GM12878 (cell line): ENCODE measurements at regions not wholly inside any gene's neighbourhood (a gene's known extent, or its start where the extent isn't known, plus 50 kb on each side); places are given as distances from the start of the nearest gene placed in this dataset.

Experiments used
- ATAC-seq: fragments of 200-7000 bp; cut with Tn5 transposase; 3 replicates; pipeline ENCODE4 v1.9.1; 2020; ENCODE audit warnings: mild to moderate bottlenecking, moderate library complexity
- BruUV-seq: library from RNA; stranded (reverse); fragments of 400-500 nt; replicated peaks from 2 replicates; lab custom pipeline; 2021; lab: Mats Ljungman, UMichigan
- CTCF ChIA-PET: fragments of 300-600 bp; sonication (Branson Sonifier 250); formaldehyde crosslinking; extraction: SDS; loops from one replicate; lab custom pipeline; 2021; ENCODE audit warnings: inconsistent platforms; lab: Yijun Ruan, JAX
- POLR2A ChIA-PET: fragments of 350-600 bp; formaldehyde crosslinking; extraction: SDS; loops from one replicate; lab custom pipeline; 2021; ENCODE audit warnings: inconsistent platforms; lab: Charles Lee
- RAD21 ChIA-PET: fragments of 300-600 bp; sonication (Branson Sonifier 250); formaldehyde crosslinking; loops from one replicate; lab custom pipeline; 2023; ENCODE audit warnings: antibody characterized with exemption; ENCODE audit not compliant: unreplicated experiment; lab: Charles Lee
- SMC1A ChIA-PET: fragments of 300-600 bp; sonication (Branson Sonifier 250); formaldehyde crosslinking; loops from one replicate; lab custom pipeline; 2023; ENCODE audit not compliant: unreplicated experiment, uncharacterized antibody; lab: Charles Lee
- DNase-seq: peaks from one replicate; pipeline ENCODE4 v3.0.0-alpha.2; 2011; ENCODE audit warnings: low read depth, low spot score
- FAIRE-seq: peaks from 3 replicates; lab custom pipeline; 2011; peaks lifted over from hg19 to GRCh38; lab: Jason Lieb, UNC
- H2AFZ ChIP-seq: 2 replicates; pipeline ENCODE4 v1.6.0; 2011; ENCODE audit warnings: low read depth, low read length, control low read depth; ENCODE audit not compliant: control insufficient read depth
- H3K27ac ChIP-seq: 2 replicates; pipeline ENCODE4 v1.5.1; 2011; ENCODE audit warnings: control low read depth; ENCODE audit not compliant: control insufficient read depth, insufficient read depth
- H3K27me3 ChIP-seq, 2 experiments: replicated peaks in 1 of 2; 2 replicates each; pipeline versions ENCODE4 v1.6.0 to v1.6.1; 2011; ENCODE audit warnings: low read length in 1 of 2; ENCODE audit not compliant: control insufficient read depth in 2 of 2, insufficient read depth in 2 of 2
- H3K36me3 ChIP-seq, 2 experiments: 2 replicates each; pipeline ENCODE4 v1.5.1; 2011; ENCODE audit warnings: low read length in 1 of 2; ENCODE audit not compliant: control insufficient read depth in 2 of 2, insufficient read depth in 2 of 2
- H3K4me1 ChIP-seq: 2 replicates; pipeline ENCODE4 v1.6.1; 2011; ENCODE audit warnings: mild to moderate bottlenecking, low read length, moderate library complexity, mixed read lengths; ENCODE audit not compliant: control insufficient read depth, insufficient read depth
- H3K4me2 ChIP-seq: 2 replicates; pipeline ENCODE4 v1.6.0; 2011; ENCODE audit warnings: control low read depth; ENCODE audit not compliant: control insufficient read depth, insufficient read depth
- H3K4me3 ChIP-seq: fragments of 200-600 bp; sonication (generic); 2 replicates; pipeline ENCODE4 v1.5.1; 2016
- H3K79me2 ChIP-seq: 2 replicates; pipeline ENCODE4 v1.6.0; 2011; ENCODE audit warnings: low read length; ENCODE audit not compliant: control insufficient read depth, insufficient read depth
- H3K9ac ChIP-seq: 2 replicates; pipeline ENCODE4 v1.8.0; 2011; ENCODE audit warnings: low read length, control low read depth, mixed read lengths; ENCODE audit not compliant: control insufficient read depth, insufficient read depth
- H3K9me3 ChIP-seq: replicated peaks from 3 replicates; pipeline ENCODE4 v1.5.1; 2011; ENCODE audit warnings: mild to moderate bottlenecking, low read length; ENCODE audit not compliant: control insufficient read depth, insufficient read depth
- H4K20me1 ChIP-seq: 2 replicates; pipeline ENCODE4 v1.6.0; 2011; ENCODE audit not compliant: control insufficient read depth, insufficient read depth
- CREB1 ChIP-seq: IDR thresholded peaks from 2 replicates; pipeline ENCODE4 v1.6.1; 2012; ENCODE audit warnings: low read depth, mild to moderate bottlenecking, inconsistent platforms
- IKZF2 ChIP-seq, 2 experiments: fragments of 450-650 bp; IDR thresholded peaks; 2 replicates each; pipeline ENCODE4 v1.6.1; 2017; ENCODE audit warnings: mild to moderate bottlenecking in 2 of 2, moderate library complexity in 2 of 2
- KAT2A ChIP-seq: conservative IDR thresholded peaks from 2 replicates; pipeline ENCODE4 v1.6.1; 2011; ENCODE audit warnings: low read depth, low read length; ENCODE audit not compliant: control insufficient read depth
- MEF2A ChIP-seq: IDR thresholded peaks from 2 replicates; pipeline ENCODE4 v1.6.1; 2011; ENCODE audit warnings: low read depth, mild to moderate bottlenecking, low read length, moderate library complexity; ENCODE audit not compliant: insufficient read depth
- MXI1 ChIP-seq: fragments of 150-350 bp; IDR thresholded peaks from 2 replicates; pipeline ENCODE4 v1.6.1; 2011; ENCODE audit warnings: low read depth, mild to moderate bottlenecking, inconsistent platforms, low read length, improper control_type of control experiment
- NFYA ChIP-seq: IDR thresholded peaks from 2 replicates; pipeline ENCODE4 v1.6.1; 2011; ENCODE audit warnings: low read depth, mild to moderate bottlenecking, low read length, improper control_type of control experiment, borderline replicate concordance
- YBX1 ChIP-seq: fragments of 450-650 bp; IDR thresholded peaks from 2 replicates; pipeline ENCODE4 v1.6.1; 2016; ENCODE audit warnings: antibody characterized with exemption
- WGBS: methylation state at CpG from one replicate; pipeline ENCODE4 v1.1.6; 2016; ENCODE audit warnings: low lambda C conversion rate; ENCODE audit not compliant: insufficient replicate concordance, insufficient coverage; ENCODE audit errors: missing lambda C conversion rate; 5-methylcytosine and 5-hydroxymethylcytosine counted together
- in situ Hi-C: fragments of 300-500 bp; cut with MboI; formaldehyde crosslinking; loops from 9 replicates; pipeline ENCODE4 v1.14.3; 2018; ENCODE audit warnings: mixed read lengths
- intact Hi-C: fragments of 100-400 bp; cut with micrococcal nuclease; formaldehyde crosslinking; loops from one replicate; pipeline ENCODE4 v1.14.2; 2022; ENCODE audit not compliant: unreplicated experiment
- TF ChIP-seq, protein P1 (sequence below): fragments of 450-650 bp; IDR thresholded peaks from 2 replicates; pipeline ENCODE4 v1.6.1; 2018; ENCODE audit warnings: borderline replicate concordance, mild to moderate bottlenecking; ENCODE audit not compliant: partially characterized antibody

DNA sequence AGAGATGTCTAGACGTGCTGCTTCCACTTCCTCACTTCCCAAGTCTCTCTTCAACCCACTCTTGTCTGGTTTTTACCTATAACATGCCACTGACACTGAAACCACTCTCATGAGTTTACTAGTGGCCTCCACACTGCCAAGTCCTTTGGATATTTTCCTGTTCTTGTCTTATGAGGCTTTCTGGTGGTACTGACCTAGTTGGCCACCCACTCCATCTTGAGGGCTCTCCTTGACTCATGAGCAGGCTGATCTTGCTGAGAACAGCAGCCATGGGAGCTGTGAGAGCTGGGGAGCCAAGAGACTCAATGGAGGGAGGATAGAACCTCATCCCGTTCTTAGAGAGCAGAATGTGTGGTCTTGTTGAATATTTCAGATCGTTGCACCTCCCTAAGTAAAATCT lies 283.4 kb upstream of the PRDM1 start:
- Histone ChIP-seq H3K9me3 (no peaks in the 10 kb centered on the region; the same call in 1 of the 3 replicates), H3K4me3 (no peak overlapping the region), H3K27me3 (peaks cover 0 to 1% of the 10 kb centered on the region in 2 experiments; a peak in 1 of 4 replicates), H2AFZ (no peak overlapping the region), H4K20me1 (no peaks in the 10 kb centered on the region), H3K4me2 (no peak overlapping the region), H3K9ac (no peak overlapping the region), H3K79me2 (no peaks in the 10 kb centered on the region), H3K4me1 (no peaks in the 10 kb centered on the region), H3K36me3 (no peaks in the 10 kb centered on the region), H3K27ac (no peak overlapping the region)
- no peak for ATAC-seq
- no peak for FAIRE-seq
- WGBS = 28% methylated on average over 3 of the region's 3 CpGs
- intact Hi-C loops = no loop called here
- TF ChIP-seq MXI1 = no peak
- no peak for TF ChIP-seq MEF2A
- no peak for TF ChIP-seq KAT2A
- no peak for TF ChIP-seq CREB1
- no peak for TF ChIP-seq NFYA
- TF ChIP-seq YBX1 = no peak
- no TSS peak for BruUV-seq
- CTCF ChIA-PET = no interaction called here
- POLR2A ChIA-PET = no interaction called here
- no peak for DNase-seq
- in situ Hi-C loops = no loop called here
- SMC1A ChIA-PET = interaction anchor here (1.0 kb wide), 2 partner anchors 9 to 13 kb away, joined by 3 read pairs; no protein-coding TSS in a partner anchor
- RAD21 ChIA-PET = no interaction called here

DNA sequence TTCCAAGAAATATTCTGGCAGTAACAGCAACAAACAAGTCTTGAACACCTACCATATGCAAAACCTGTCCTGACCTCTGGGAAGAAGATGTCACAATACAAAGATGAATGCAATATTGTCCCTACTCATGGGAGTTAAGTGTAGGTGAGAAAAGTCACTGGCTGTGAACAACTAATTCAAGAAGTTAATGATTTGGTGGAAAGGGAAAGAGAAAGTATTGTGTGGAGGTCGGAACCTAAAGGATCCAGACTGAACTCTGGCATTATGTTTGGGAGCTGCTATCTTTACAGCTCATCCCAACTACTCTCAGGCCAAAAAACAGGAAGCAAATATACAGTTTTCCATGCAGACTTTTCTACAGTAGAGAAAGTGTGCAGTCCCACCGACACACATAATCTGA lies 285.3 kb upstream of the PRDM1 start:
- DNase-seq (no peak), FAIRE-seq (no peak), ATAC-seq (no peak)
- RAD21 ChIA-PET = interaction anchor here (1.3 kb wide), 1 partner anchor 10 kb away, joined by 3 read pairs; no protein-coding TSS in a partner anchor
- intact Hi-C loops = no loop called here
- Histone ChIP-seq H2AFZ (no peak overlapping the region), H3K27me3 (peaks cover 0 to 3% of the 10 kb centered on the region in 2 experiments; a peak in 1 of 4 replicates), H3K27ac (no peak overlapping the region), H3K9me3 (no peaks in the 10 kb centered on the region; the same call in 1 of the 3 replicates), H3K9ac (no peak overlapping the region), H4K20me1 (no peaks in the 10 kb centered on the region), H3K79me2 (no peaks in the 10 kb centered on the region), H3K4me3 (no peak overlapping the region), H3K4me1 (no peaks in the 10 kb centered on the region), H3K36me3 (no peaks in the 10 kb centered on the region), H3K4me2 (no peak overlapping the region)
- 0 out of 4 replicates have a peak, but pooled peaks have one; percentile 12 for TF ChIP-seq IKZF2 (IDR thresholded peaks at IDR 0.05)
- TF ChIP-seq, protein P1, sequence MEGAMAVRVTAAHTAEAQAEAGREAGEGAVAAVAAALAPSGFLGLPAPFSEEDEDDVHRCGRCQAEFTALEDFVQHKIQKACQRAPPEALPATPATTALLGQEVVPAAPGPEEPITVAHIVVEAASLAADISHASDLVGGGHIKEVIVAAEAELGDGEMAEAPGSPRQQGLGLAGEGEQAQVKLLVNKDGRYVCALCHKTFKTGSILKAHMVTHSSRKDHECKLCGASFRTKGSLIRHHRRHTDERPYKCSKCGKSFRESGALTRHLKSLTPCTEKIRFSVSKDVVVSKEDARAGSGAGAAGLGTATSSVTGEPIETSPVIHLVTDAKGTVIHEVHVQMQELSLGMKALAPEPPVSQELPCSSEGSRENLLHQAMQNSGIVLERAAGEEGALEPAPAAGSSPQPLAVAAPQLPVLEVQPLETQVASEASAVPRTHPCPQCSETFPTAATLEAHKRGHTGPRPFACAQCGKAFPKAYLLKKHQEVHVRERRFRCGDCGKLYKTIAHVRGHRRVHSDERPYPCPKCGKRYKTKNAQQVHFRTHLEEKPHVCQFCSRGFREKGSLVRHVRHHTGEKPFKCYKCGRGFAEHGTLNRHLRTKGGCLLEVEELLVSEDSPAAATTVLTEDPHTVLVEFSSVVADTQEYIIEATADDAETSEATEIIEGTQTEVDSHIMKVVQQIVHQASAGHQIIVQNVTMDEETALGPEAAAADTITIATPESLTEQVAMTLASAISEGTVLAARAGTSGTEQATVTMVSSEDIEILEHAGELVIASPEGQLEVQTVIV = no peak
- CTCF ChIA-PET = interaction anchor here (1.3 to 1.5 kb wide), 2 partner anchors 8 to 423 kb away, joined by 3 to 4 read pairs; no protein-coding TSS in a partner anchor
- SMC1A ChIA-PET = interaction anchor here (0.9 to 1.8 kb wide), 3 partner anchors 9 to 12 kb away, joined by 3 to 6 read pairs (median 4); no protein-coding TSS in a partner anchor
- POLR2A ChIA-PET = no interaction called here
- in situ Hi-C loops = no loop called here
- no TSS peak for BruUV-seq
- 51% methylated on average over 2 of the region's 2 CpGs for WGBS
